Activated CD4-positive, CD25-positive, alpha-beta regulatory T cell treated with anti-CD3 and anti-CD28 coated beads, Interleukin-2, amount 50 U/mL, for 24 hours (primary cell): ENCODE measurements at regions not wholly inside any gene's neighbourhood (a gene's known extent, or its start where the extent isn't known, plus 50 kb on each side); places are given as distances from the start of the nearest gene placed in this dataset.

Source experiments
- ATAC-seq, 2 donors: fragments of 150-1000 bp; cut with Tn5 transposase; one replicate each; pipeline ENCODE4 v1.10.0; 2021; ENCODE audit warnings: mild to moderate bottlenecking in 1 of 2, moderate library complexity in 1 of 2

GRCh38 chr3:111314181-111314873 lies 227.7 kb upstream of the CD96 start:
- no peak for ATAC-seq

DNA sequence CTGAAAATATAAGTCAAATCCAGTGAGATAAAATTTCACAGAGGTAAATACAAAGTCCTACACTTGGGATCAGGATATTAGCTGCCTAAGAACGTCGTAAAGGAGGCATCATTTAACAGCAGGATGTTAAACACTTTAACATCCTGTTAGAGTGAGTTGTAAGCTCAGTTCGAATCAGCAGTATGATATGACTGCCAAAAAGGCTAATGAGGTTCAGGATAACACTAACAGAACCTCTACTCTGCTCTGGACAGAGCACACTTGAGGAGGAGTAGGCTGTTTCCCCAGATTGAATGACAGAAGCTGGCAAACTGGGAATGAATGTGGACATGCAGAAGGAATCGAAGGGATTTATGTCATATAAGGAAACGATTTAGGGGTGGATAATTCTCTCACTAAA lies 227.1 kb upstream of the CD96 start:
- ATAC-seq = no peak

GRCh38 chr3:111315930-111316587 lies 225.9 kb upstream of the CD96 start:
- no peak for ATAC-seq

- no peak for ATAC-seq
These were observed 223.7 kb upstream of the CD96 start for GRCh38 chr3:111318289-111318688.

GRCh38 chr3:111319598-111319997 lies 222.4 kb upstream of the CD96 start:
- ATAC-seq = no peak

DNA sequence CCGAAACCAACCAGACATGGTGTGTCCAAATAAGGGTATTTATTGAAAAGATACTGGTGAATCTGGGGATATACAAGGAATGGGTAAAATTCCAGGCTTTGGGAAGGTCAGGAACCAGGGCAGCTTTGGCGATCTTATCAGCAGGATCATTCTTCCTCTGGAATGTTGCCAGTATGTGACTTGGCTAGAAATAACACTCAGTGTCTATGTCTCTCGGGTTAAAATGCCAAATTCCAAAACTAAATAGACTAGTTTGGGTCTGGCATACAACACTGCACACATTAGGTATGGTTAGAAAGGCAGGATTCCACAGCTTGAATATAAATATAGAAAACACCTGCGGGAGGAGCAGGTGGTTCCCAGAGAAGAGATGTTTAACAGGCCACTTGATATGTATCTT lies 220.2 kb upstream of the CD96 start:
- ATAC-seq = no peak

DNA sequence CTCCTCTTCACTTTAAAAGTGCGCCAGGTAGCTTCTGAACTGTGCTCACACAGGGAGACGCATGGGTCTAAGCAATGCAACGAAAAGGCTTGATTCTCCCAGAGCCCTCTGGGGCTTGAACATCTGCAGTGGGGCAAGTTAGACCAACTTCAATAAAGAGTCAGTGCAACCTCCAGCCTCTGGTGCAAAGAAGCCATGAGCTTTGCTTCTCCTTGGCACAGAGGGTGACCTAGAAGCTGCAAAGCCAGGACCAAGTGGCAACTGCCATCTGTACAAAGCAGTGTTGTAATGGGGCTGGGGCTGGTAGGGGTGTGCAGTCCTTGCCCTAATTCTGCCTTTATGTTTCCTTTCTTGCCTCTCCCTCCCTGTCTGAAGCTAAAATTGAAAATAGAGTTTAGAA lies 219.0 kb upstream of the CD96 start:
- no peak for ATAC-seq

DNA sequence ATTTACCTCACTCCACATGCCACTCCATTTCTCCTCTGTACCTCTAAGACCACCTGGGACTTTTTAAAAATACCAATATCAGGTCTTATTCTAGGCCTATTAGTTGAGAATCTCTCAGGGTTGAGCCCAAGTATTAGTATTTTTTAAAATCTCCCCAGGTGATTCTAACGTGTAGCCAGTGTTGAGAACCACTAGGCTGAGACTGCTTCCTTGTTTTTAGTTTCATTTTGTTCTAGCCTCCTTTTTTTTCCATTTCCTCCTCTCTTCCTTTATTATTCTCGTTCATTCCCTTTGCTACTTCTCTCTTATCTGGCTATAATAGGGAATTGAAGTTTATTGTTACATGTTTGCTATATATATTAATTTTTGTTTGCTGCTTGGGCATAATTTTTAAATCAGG lies 217.8 kb upstream of the CD96 start:
- ATAC-seq = no peak

- peak; percentile 29 to 40 for ATAC-seq
These were observed 217.4 kb upstream of the CD96 start for GRCh38 chr3:111324645-111325044.

DNA sequence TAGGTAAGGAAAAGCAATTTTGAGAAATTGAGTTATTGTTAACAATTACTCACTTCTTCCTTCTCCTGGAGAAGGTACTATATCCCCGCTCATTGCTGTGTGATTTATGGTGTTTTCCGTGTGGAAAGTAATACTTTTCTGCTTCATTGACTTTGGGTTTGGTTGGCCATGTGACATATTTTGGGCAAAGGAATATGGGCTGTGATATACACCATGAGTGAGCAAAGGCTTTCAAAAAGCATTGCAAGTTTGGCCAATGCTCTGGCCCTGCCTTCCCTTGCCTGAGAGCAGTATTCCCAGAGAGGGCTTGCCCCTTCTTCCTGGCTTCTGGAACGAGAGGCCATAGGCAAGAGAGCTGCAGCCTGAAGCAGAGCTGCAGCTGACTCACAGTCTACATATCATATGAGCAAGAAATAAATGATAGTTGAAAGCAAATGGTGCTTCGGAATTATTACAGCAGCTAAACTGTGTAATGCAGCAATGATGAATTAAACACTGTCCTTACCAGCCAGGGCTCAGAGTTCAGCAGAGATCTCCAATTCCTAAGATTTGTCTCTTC lies 216.8 kb upstream of the CD96 start:
- ATAC-seq = no peak

DNA sequence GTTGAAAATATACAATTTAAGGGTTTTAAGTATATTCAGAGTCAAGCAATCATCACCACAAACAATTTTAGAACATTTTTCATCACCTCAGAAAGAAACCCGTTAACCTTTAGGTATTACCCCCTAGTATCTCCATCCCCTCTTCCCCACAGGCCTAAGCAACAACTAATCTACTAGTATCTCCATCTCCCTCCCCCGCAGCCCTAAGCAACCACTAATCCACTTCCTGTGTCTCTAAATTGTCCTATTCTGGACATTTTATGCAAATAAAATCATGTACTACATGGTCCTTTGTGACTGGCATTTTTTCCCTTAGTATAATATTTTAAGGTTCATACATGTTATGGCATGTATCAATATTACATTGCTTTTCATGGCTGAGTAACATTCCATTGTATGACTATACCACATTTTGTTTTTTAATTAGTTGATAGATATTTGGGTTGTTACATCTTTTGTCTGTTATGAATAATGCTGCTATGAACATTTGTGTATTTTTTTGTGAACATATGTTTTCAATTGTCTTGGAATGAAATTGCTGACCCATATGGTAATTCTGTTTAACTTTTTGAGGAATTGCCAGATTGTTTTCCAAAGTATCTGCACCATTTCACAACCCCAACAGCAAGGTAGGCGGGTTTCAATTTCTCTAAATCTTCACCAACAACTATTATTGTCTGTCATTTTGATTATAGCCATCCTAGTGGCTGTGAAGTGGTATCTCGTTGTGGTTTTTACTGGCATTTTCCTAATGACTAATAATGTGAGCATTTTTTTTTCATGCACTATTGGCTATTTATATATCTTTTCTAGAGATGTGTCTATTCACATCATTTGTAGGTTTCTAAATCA lies 215.6 kb upstream of the CD96 start:
- ATAC-seq = peak; percentile 40 to 67

- no peak for ATAC-seq
These were observed 210.7 kb upstream of the CD96 start for GRCh38 chr3:111331306-111331705.

- no peak for ATAC-seq
These were observed 210.1 kb upstream of the CD96 start for GRCh38 chr3:111331912-111332311.

DNA sequence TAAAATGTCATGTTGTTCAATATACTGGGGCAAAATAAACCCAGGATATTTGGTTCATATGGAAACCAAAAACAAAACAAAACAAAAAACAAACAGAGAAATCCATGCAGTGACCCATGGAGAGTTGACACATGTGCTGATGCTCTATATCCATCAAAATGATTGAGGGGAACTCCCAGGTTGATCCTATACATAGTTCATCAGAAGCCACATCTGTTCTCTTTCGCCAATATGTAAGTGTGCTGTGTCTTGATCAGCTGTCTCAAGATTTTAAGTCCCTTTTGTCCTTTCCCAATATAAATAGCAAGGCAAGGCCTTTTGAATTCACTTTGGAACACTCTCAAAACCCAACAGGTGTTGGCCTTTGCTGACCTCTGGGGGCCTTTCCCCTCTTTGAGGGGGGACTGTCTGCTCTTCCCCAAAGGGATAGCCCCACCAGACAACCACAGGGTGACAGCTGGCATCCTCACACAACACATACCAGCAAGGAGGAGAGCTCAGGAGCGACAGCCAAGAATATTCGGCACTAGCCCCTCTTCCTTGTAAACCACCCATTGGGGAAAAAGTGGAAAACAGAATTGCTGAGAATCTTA lies 209.4 kb upstream of the CD96 start:
- ATAC-seq = no peak

DNA sequence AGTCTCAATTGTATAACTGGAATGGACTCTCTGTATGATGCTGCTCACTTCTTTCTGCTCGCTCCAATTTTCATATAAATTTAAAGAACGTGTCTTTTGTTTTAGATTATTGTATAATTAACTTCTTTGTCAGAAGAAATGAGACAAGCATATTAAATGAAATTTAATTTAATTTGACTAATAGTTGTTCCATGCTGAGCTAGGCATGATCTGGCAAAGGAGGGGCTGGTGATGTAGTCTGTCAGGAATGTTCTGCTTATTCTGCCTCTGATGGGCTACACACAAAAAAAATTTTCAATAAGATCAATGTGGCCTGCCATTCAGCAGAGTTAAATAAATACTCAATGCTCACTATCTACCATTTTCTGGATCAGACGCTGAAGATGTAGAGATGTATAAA lies 208.4 kb upstream of the CD96 start:
- no peak for ATAC-seq

DNA sequence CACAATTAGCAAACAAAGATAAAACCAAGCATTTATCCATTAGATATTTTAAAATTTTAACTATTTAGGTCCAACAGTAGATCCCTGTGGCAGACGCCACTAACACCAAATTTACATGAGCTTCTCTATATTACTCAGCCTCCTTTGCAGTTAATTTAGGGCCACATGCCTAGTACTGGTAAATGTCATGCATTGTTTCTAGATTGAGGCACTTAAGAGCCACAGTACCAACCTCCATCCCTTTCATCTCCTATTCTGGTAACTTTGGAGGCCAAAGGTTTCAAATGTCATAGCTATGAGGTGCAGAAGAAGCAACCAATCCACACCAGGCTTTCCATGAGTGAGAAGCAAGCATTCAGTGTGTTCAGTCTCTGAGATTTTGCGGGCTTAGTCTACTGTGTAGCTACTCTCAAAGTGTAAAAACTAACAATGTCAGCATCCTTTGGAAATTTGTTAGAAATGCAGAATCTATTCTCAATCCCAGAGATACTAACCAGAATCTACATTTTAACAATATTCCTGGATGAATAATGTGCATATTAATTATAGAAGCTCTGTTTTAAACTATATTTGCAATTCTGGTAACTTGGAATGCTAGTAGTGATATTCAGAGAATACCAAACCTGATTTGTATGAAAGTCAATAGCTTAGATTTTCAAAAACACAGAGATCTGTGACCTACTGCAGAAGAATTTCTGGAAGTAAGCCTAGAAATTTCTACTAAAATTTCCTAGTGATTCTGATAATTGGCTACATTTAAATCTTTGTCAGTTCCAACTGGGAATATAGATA lies 206.3 kb upstream of the CD96 start:
- ATAC-seq = peak in 1 of 2 donors; percentile 48

- peak; percentile 53 to 58 for ATAC-seq
These were observed 205.5 kb upstream of the CD96 start for GRCh38 chr3:111336511-111336910.

- ATAC-seq = no peak
These were observed 203.8 kb upstream of the CD96 start for GRCh38 chr3:111338059-111338698.

- ATAC-seq = no peak
These were observed 203.0 kb upstream of the CD96 start for GRCh38 chr3:111339017-111339416.

- no peak for ATAC-seq
These were observed 190.7 kb upstream of the CD96 start for GRCh38 chr3:111351334-111351733.

DNA sequence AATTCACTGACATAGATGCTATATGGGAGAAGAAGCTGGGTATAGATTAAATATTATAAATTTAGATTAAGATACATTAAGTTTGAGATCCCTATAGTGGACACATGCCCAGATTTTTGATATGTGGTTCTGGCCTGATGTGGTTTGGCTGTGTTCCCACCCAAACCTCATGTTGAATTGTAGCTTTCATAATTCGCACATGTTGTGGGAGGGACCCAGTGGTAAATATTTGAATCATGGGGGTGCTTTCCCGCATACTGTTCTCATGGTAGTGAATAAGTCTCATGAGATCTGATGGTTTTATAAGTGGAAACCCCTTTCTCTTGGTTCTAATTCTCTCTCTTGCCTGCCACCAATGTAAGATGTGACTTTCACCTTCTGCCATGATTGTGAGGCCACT lies 189.4 kb upstream of the CD96 start:
- no peak for ATAC-seq
